GM23248 (cell line): ENCODE measurements at regions not wholly inside any gene's neighbourhood (a gene's known extent, or its start where the extent isn't known, plus 50 kb on each side); places are given as distances from the start of the nearest gene placed in this dataset.

Experiments used
- DNase-seq: peaks from one replicate; pipeline ENCODE4 v3.0.0-alpha.2; 2015
- H2AFZ ChIP-seq: fragments of 200-600 bp; sonication (generic); 2 replicates; pipeline ENCODE4 v1.6.1; 2016; ENCODE audit warnings: antibody characterized with exemption
- H3F3A ChIP-seq: fragments of 200-600 bp; sonication (generic); 2 replicates; pipeline ENCODE4 v1.6.1; 2016; ENCODE audit warnings: mild to moderate bottlenecking, antibody characterized with exemption, mixed run types; ENCODE audit not compliant: insufficient read depth
- H3K27ac ChIP-seq: fragments of 200-600 bp; sonication (generic); 2 replicates; pipeline ENCODE4 v1.5.1; 2016; ENCODE audit warnings: mild to moderate bottlenecking
- H3K27me3 ChIP-seq: fragments of 200-600 bp; sonication (generic); replicated peaks from 2 replicates; pipeline ENCODE4 v1.6.1; 2016; ENCODE audit warnings: mild to moderate bottlenecking; ENCODE audit not compliant: insufficient read depth
- H3K36me3 ChIP-seq: fragments of 200-600 bp; sonication (generic); 2 replicates; pipeline ENCODE4 v1.6.1; 2016; ENCODE audit warnings: low read depth, mild to moderate bottlenecking
- H3K4me1 ChIP-seq: fragments of 200-600 bp; sonication (generic); 2 replicates; pipeline ENCODE4 v1.6.1; 2016; ENCODE audit warnings: mild to moderate bottlenecking; ENCODE audit not compliant: insufficient read depth
- H3K4me2 ChIP-seq: fragments of 200-600 bp; sonication (generic); one replicate; pipeline ENCODE4 v1.6.1; 2016; ENCODE audit warnings: mild to moderate bottlenecking; ENCODE audit not compliant: unreplicated experiment
- H3K4me3 ChIP-seq: fragments of 200-600 bp; sonication (generic); 2 replicates; pipeline ENCODE4 v1.5.1; 2016; ENCODE audit warnings: mild to moderate bottlenecking
- H3K79me2 ChIP-seq: fragments of 200-600 bp; sonication (generic); 2 replicates; pipeline ENCODE4 v1.6.1; 2016; ENCODE audit warnings: mild to moderate bottlenecking; ENCODE audit not compliant: insufficient read depth
- H3K9ac ChIP-seq: fragments of 200-600 bp; sonication (generic); 2 replicates; pipeline ENCODE4 v1.6.1; 2016; ENCODE audit warnings: mild to moderate bottlenecking
- H3K9me2 ChIP-seq: fragments of 200-600 bp; sonication (generic); 2 replicates; pipeline ENCODE4 v1.6.1; 2016; ENCODE audit warnings: mixed run types, mild to moderate bottlenecking, moderate library complexity; ENCODE audit not compliant: insufficient read depth
- H3K9me3 ChIP-seq: fragments of 200-600 bp; sonication (generic); one replicate; pipeline ENCODE4 v1.6.1; 2017; ENCODE audit warnings: low read depth
- H4K20me1 ChIP-seq: fragments of 200-600 bp; sonication (generic); 2 replicates; pipeline ENCODE4 v1.6.0; 2016; ENCODE audit not compliant: insufficient read depth
- EZH2 ChIP-seq: fragments of 200-600 bp; sonication (generic); IDR thresholded peaks from 2 replicates; pipeline ENCODE4 v1.6.1; 2018; ENCODE audit warnings: antibody characterized with exemption, mild to moderate bottlenecking; ENCODE audit not compliant: insufficient read depth, poor library complexity, severe bottlenecking
- EZH2phosphoT487 ChIP-seq: fragments of 200-600 bp; sonication (generic); IDR thresholded peaks from 2 replicates; pipeline ENCODE4 v1.6.1; 2018; ENCODE audit warnings: antibody characterized with exemption, moderate library complexity, mild to moderate bottlenecking, low read depth; ENCODE audit not compliant: insufficient read depth
- WGBS, 2 experiments: methylation state at CpG; one replicate each; pipeline ENCODE4 v1.1.6; 2015 to 2017; ENCODE audit warnings: low lambda C conversion rate in 2 of 2, low coverage in 1 of 2; ENCODE audit errors: missing lambda C conversion rate in 2 of 2; 5-methylcytosine and 5-hydroxymethylcytosine counted together
- in situ Hi-C: fragments of 300-500 bp; cut with MboI; formaldehyde crosslinking; loops from 2 replicates; pipeline ENCODE4 v1.15.0; 2020

DNA sequence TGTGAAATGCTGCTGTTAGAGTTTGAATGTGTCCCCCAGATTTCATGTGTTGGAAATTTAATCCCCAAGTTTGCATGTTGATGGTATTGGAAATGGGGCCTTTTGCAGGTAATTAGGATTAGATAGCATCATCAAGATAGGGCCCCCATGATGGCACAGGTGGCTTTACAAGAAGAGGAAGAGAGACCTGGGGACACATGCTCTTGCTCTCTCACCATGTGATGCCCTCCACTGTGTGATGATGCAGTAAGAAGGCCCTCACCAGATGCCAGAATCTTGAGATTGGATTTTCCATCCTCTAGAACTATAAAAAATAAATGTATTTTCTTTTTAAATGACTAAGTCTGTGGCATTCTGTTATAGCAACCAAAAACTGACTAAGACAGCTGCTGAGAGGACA lies 57.0 kb upstream of the NEK7 start:
- Histone ChIP-seq H2AFZ (no peak overlapping the region), H3K9me2 (no peaks in the 10 kb centered on the region), H3F3A (peaks cover 26% of the 10 kb centered on the region), H4K20me1 (no peaks in the 10 kb centered on the region), H3K4me2 (no peak overlapping the region), H3K4me3 (no peak overlapping the region), H3K36me3 (no peaks in the 10 kb centered on the region), H3K9ac (no peak overlapping the region), H3K4me1 (peaks cover 40% of the 10 kb centered on the region), H3K27ac (no peak overlapping the region), H3K79me2 (no peaks in the 10 kb centered on the region), H3K9me3 (no peaks in the 10 kb centered on the region), H3K27me3 (no peaks in the 10 kb centered on the region)
- DNase-seq = no peak
- in situ Hi-C loops = loop anchor here (25.0 kb wide), 2 partner anchors 363 to 588 kb away; no protein-coding TSS in a partner anchor
- no peak for TF ChIP-seq EZH2phosphoT487
- TF ChIP-seq EZH2 = no peak

DNA sequence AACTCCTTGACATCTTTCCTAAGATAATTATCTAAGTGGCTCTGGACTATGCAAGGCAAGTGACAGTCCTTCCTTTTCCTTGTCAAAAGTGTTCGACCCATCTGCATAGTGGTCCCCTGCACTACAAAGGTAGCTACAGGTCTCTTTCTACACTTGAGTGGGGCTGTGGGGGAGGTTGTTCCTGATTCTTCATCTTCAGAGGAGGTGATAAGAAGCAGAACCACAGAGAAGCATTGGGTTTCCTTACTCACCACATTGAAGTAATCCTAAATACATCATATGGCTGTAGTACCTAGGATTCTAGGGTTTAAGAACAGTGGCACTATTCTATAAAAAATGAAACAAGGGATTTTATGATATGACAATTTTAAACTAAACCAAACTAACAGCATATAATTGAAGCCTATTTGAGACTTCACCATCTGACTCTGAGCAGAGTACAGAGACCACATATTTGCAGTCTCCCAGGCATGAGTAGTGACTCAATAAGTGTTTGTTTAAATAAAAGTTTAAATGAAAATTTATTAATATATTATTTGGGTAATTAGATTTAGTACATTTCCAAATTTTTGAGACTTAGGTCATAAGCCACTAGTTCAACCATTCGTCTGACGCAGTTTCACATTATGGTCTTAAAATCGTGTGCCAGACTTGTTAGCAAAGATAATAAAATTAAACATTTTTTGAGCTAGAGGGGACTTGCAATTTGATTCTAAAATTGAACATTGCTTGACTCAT lies 54.9 kb upstream of the NEK7 start:
- H3K36me3 ChIP-seq = no peaks in the 10 kb centered on the region
- DNase-seq = peak; percentile 49
- no peaks in the 10 kb centered on the region for H3K79me2 ChIP-seq
- no peaks in the 10 kb centered on the region for H4K20me1 ChIP-seq
- H3K4me1 ChIP-seq = peaks cover 31% of the 10 kb centered on the region
- WGBS, 2 experiments = 14 to 17% methylated on average over 4 of the region's 4 CpGs
- no peaks in the 10 kb centered on the region for H3K27me3 ChIP-seq
- H2AFZ ChIP-seq = peak overlapping the region; percentile 66
- H3K9me3 ChIP-seq = no peaks in the 10 kb centered on the region
- H3K4me3 ChIP-seq = peak overlapping the region; percentile 51
- H3K9me2 ChIP-seq = no peaks in the 10 kb centered on the region
- H3K27ac ChIP-seq = peak overlapping the region; percentile 64
- H3F3A ChIP-seq = peaks cover 26% of the 10 kb centered on the region
- TF ChIP-seq EZH2 (no peak), EZH2phosphoT487 (no peak)
- peak overlapping the region; percentile 63 for H3K4me2 ChIP-seq
- in situ Hi-C loops = no loop called here
- H3K9ac ChIP-seq = peak overlapping the region; percentile 42

DNA sequence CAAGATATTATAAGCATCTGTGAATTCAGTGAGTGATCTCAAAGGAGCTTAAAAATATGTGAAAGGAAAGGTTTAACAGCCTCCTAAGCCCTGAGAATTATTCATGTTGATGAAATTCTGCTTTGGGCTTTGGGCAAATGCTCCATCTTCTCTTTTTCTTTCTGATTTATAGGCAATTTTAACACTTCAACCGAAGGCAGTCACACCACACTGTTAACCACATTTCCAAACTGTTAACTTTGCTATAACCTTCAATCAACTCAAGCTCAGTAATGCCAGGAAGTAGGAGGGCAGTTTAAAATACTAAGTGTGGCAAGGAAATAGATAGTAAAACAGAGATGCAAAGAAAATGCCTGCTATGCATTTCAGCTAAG lies 54.4 kb upstream of the NEK7 start:
- in situ Hi-C loops = no loop called here
- H3K9ac ChIP-seq = peak overlapping the region; percentile 42
- no peaks in the 10 kb centered on the region for H3K36me3 ChIP-seq
- TF ChIP-seq EZH2 = no peak
- TF ChIP-seq EZH2phosphoT487 = no peak
- peaks cover 31% of the 10 kb centered on the region for H3K4me1 ChIP-seq
- peak overlapping the region; percentile 63 for H3K4me2 ChIP-seq
- H2AFZ ChIP-seq = peak overlapping the region; percentile 66
- no peaks in the 10 kb centered on the region for H3K9me3 ChIP-seq
- H3K4me3 ChIP-seq = peak overlapping the region; percentile 51
- H3K79me2 ChIP-seq = no peaks in the 10 kb centered on the region
- H3K27me3 ChIP-seq = no peaks in the 10 kb centered on the region
- no peaks in the 10 kb centered on the region for H3K9me2 ChIP-seq
- no peaks in the 10 kb centered on the region for H4K20me1 ChIP-seq
- H3F3A ChIP-seq = peaks cover 26% of the 10 kb centered on the region
- DNase-seq = peak; percentile 67
- WGBS, 2 experiments = 0% methylated on average over 1 of the region's 1 CpG
- peak overlapping the region; percentile 64 for H3K27ac ChIP-seq

DNA sequence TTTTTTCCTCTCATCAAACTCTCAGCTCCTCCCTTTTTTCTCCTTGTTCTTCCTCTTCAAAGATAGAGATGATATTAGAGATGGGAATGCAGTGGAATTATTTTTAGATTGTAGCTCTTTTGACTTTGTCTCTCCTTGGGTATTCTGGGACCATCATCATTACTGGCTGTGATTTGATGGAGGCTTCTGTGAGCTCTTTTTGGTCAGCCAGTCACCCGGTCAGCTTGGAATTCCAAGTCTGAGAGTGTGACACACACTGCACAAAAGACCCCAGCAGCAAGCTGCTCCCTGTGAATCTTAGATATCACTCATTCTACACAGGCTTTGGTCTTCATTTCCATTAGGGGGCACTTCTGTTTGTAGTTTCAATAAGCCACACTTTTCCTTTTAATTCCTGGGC lies 51.6 kb upstream of the NEK7 start:
- H3K4me2 ChIP-seq = no peak overlapping the region
- no peak overlapping the region for H3K27ac ChIP-seq
- no peak overlapping the region for H3K9ac ChIP-seq
- no peak overlapping the region for H3K4me3 ChIP-seq
- no peaks in the 10 kb centered on the region for H3K36me3 ChIP-seq
- in situ Hi-C loops = no loop called here
- H3K4me1 ChIP-seq = peaks cover 19% of the 10 kb centered on the region
- H3K9me2 ChIP-seq = no peaks in the 10 kb centered on the region
- no peaks in the 10 kb centered on the region for H4K20me1 ChIP-seq
- peaks cover 26% of the 10 kb centered on the region for H3F3A ChIP-seq
- WGBS, 2 experiments = 80 to 100% methylated on average over 1 of the region's 1 CpG
- H3K9me3 ChIP-seq = no peaks in the 10 kb centered on the region
- H2AFZ ChIP-seq = no peak overlapping the region
- DNase-seq = no peak
- no peak for TF ChIP-seq EZH2
- TF ChIP-seq EZH2phosphoT487 = no peak
- H3K79me2 ChIP-seq = no peaks in the 10 kb centered on the region
- no peaks in the 10 kb centered on the region for H3K27me3 ChIP-seq

DNA sequence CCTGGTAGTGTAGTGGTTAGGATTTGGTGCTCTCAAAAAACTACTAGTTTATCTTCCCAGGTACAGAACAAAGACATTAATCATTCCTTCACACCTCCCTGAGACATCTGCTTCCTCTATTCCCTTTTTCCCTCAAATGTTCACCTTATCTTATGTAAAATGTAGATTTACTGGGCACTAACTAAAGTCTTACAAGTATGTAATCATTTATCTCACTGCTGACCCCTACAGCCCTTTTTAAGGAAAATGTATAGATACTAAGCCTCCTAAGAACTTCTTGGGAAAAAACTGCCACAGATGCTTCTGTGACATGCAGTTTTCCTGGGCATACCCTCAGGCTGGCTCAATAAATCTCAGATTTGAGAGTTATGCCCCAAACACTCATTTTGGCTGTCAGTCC lies 50.8 kb upstream of the NEK7 start:
- H3K36me3 ChIP-seq = no peaks in the 10 kb centered on the region
- H3K9me2 ChIP-seq = no peaks in the 10 kb centered on the region
- H3K4me3 ChIP-seq = no peak overlapping the region
- in situ Hi-C loops = no loop called here
- no peak overlapping the region for H3K4me2 ChIP-seq
- H3K9me3 ChIP-seq = no peaks in the 10 kb centered on the region
- H3K27ac ChIP-seq = no peak overlapping the region
- H4K20me1 ChIP-seq = no peaks in the 10 kb centered on the region
- H3K27me3 ChIP-seq = no peaks in the 10 kb centered on the region
- DNase-seq = no peak
- TF ChIP-seq EZH2 (no peak), EZH2phosphoT487 (no peak)
- H2AFZ ChIP-seq = no peak overlapping the region
- H3K4me1 ChIP-seq = peaks cover 19% of the 10 kb centered on the region
- H3F3A ChIP-seq = peaks cover 26% of the 10 kb centered on the region
- no peak overlapping the region for H3K9ac ChIP-seq
- no peaks in the 10 kb centered on the region for H3K79me2 ChIP-seq
